Omental fat pad (tissue), 3 donors: ENCODE measurements at regions not wholly inside any gene's neighbourhood (a gene's known extent, or its start where the extent isn't known, plus 50 kb on each side); places are given as distances from the start of the nearest gene placed in this dataset.

ENCODE experiments used
- ATAC-seq: fragments of 150-250 bp; one replicate; pipeline ENCODE4 v1.9.1; 2016; ENCODE audit warnings: mild to moderate bottlenecking, moderate library complexity; ENCODE audit not compliant: low FRiP score
- DNase-seq: peaks from one replicate; pipeline ENCODE4 v3.0.0-alpha.2; 2019; ENCODE audit warnings: low spot score
- TF ChIP-seq, protein P1 (sequence below), 3 donors: fragments of 450-650 bp; IDR thresholded peaks; one replicate each; pipeline ENCODE4 v1.5.1; 2016 to 2017; ENCODE audit warnings: antibody characterized with exemption in 3 of 3, mild to moderate bottlenecking in 3 of 3, moderate library complexity in 2 of 3

DNA sequence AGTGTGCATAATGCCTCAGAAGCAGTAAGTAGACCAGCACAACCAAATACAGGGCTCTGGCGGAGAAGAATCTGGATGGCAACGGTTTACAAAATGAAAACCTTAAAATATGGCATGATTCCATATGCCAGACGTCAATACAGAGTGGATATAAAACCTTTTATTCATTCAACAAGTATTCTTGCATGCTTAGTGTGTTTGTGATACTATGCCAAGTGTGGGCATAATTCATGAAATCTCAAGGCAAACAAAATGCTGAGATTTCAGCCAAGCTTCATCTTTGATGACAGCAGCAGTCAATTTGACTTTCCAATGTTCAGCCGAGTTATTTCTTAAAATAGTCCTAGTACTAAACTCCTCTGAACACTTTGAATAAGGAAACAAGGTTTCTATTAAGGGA is 119.4 kb downstream of the CD24 start:
- ATAC-seq, result no peak
- DNase-seq, result no peak
- TF ChIP-seq, protein P1, sequence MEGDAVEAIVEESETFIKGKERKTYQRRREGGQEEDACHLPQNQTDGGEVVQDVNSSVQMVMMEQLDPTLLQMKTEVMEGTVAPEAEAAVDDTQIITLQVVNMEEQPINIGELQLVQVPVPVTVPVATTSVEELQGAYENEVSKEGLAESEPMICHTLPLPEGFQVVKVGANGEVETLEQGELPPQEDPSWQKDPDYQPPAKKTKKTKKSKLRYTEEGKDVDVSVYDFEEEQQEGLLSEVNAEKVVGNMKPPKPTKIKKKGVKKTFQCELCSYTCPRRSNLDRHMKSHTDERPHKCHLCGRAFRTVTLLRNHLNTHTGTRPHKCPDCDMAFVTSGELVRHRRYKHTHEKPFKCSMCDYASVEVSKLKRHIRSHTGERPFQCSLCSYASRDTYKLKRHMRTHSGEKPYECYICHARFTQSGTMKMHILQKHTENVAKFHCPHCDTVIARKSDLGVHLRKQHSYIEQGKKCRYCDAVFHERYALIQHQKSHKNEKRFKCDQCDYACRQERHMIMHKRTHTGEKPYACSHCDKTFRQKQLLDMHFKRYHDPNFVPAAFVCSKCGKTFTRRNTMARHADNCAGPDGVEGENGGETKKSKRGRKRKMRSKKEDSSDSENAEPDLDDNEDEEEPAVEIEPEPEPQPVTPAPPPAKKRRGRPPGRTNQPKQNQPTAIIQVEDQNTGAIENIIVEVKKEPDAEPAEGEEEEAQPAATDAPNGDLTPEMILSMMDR (IDR thresholded peaks at IDR 0.05), result no peak

DNA sequence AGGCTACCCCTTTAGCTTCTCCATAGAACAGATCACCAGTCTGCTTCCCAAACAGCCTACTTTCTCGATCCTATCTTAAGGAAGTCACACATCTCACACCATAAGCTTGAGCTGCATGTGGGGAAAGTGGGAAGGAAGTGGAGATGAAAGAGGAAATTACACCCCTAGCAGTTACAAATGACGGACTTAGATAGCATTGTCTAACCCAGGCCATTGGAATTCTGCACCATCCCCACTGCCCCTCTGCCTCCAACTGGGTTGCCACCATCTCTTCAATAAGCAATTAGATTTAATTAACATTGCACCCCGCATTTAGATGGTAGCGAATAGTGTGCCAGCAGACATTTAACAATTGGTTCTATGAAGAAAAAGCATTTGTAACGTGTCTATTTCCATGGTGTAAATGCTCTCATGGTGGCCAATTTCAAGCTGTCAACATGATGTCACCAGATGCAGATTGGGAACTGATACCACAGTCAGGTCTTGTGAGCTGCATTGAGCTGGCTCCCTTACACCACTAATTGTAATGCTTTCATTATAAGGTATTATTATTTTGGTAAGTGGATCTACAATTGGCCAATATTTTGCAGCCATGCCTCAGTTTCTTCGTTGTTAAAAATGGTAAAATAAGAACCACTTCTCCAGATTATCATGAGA is 124.7 kb downstream of the CD24 start:
- ATAC-seq (no peak), DNase-seq (no peak)
- TF ChIP-seq, protein P1 (IDR thresholded peaks at IDR 0.05), result no peak

DNA sequence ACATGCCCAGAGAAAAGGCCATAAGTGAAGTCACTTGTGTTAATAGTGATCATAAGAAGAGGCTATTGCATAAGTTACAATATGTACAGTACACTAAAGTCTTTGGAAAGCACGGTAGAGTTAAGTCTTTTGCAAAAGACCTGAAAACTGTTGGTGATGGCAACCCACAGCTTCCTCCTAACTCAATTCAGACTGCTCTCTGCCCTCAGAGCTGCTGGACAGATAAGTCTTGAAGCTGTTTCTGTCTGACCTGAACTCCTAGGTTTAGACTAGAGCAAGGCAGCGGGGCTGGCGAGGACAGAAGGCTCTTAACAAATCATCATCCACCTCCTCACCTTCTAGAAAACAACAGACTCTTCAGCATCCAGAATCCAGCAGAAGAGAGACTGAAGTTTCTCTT is 125.4 kb downstream of the CD24 start:
- ATAC-seq (no peak), DNase-seq (no peak)
- TF ChIP-seq, protein P1 (IDR thresholded peaks at IDR 0.05), result no peak

DNA sequence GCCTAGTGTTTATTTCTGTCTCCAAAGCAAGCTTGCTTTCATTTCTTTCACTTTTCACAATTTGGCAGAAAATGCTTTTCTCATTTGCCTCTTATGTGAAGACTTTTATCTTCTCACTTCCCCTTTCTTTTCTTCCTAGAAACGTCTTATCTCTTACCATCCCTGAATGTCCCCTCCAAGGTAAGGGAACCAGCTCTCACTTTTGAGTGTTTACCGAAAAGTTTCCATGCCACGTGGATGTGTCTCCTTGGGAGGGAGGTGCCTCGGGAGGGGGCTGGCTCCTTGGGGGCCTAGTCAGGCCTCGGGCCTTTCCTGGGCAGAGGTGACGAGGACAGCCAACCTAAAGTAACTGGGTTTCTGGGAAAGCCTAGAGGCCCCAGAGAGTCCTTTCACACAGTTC is 127.4 kb downstream of the CD24 start:
- TF ChIP-seq, protein P1 (IDR thresholded peaks at IDR 0.05), result no peak
- DNase-seq (no peak), ATAC-seq (no peak)

DNA sequence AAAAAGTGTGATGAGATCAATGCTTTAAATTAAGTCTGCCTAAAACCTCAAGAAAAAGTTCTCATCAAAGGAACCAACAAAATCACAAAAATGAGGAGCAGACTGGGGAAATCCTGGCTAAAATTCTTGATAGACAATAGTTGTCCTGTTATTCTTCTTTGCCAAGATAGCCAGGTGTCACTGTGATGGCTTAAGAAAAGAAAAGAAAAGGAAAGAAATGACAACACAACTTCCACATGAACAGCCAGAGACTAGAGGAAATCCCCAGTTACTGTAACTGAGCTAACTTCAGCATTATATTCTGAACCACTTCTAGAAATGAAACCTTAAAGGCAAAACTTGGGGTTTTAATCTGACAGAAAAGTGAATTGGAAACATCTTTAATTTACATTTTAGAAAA is 129.6 kb downstream of the CD24 start:
- DNase-seq, result no peak
- no peak for ATAC-seq
- TF ChIP-seq, protein P1 (IDR thresholded peaks at IDR 0.05), result no peak

DNA sequence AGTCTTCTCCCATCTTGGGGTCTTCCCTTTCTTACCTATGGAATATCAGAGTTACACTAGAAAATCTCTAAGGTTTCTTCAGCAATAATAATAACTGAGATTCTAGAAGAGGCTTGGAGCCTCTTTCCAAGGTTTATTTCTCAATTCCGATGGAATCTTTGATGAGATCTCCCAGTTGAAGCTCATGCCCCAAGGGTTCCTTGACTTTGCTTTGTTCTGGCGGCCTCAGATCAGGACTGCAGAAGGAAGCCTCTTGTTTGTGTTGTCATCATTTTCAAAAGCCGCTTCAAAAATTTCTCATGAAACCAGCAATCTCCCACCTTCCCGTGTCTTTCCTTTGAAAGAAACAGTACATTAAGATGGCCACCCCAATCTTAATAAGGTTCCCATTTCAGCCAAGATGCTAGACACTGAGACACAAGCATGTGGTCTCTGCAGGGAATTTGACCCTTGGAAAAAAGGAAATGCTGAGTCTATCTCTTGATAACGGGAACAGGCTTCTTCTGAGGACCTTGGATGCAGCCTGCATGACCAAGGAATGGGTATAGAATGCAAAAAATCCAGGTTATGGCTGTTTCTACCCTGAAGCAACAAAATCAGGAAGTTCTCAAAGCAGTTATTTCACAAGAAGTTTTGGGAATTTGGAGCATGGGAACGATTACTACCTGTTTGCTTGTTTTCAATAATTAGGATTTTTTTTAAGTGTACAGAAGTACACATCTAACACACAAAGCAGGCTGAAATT is 141.6 kb downstream of the CD24 start:
- TF ChIP-seq, protein P1 (IDR thresholded peaks at IDR 0.05), result no peak
- no peak for DNase-seq
- ATAC-seq, result no peak

DNA sequence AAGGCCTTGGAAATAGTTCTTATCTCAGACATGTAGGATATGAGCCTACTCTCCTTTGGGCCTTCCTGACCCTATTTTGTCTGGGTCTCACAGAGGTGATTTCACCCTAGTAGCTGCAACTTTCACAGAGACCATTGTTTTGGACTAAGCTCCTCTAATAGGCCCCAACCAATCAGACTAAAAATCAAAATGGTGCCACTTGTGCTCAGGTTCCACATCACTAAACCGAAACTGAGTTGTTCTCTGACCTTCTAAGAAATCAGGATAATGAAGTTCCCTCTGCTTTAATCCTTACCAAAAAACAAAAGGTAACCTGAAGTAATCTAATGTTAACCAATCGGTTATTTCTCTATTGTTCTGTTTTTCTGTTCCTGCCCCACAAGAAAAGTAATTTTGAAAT is 143.6 kb downstream of the CD24 start:
- TF ChIP-seq, protein P1 (IDR thresholded peaks at IDR 0.05), result no peak
- no peak for ATAC-seq
- no peak for DNase-seq
